ENCODE measurements at regions not wholly inside any gene's neighbourhood (a gene's known extent, or its start where the extent isn't known, plus 50 kb on each side); places are given as distances from the start of the nearest gene placed in this dataset.
"Not testable (repeated sequence)": the region's sequence is repeated elsewhere in the genome, so short reads cannot be mapped to it uniquely, and the experiment has no call there.

- H3K4me3 ChIP-seq (ENCODE audit: low read depth, low read length) = no peak overlapping the region
- TF ChIP-seq CTCF (IDR thresholded peaks at IDR 0.05; ENCODE audit: insufficient read depth, low read depth, low read length, missing control alignments) = no peak
- DNase-seq (ENCODE audit: low read depth) = no peak
Observed at GRCh38 chr13:86608701-86609100, 809.5 kb upstream of the SLITRK6 start.

GRCh38 chr13:86633346-86633745 is 834.1 kb upstream of the SLITRK6 start:
- H3K4me3 ChIP-seq (ENCODE audit: low read depth, low read length) = no peak overlapping the region
- no peak for TF ChIP-seq CTCF (IDR thresholded peaks at IDR 0.05; ENCODE audit: insufficient read depth, low read depth, low read length, missing control alignments)
- DNase-seq (ENCODE audit: low read depth) = no peak

GRCh38 chr13:86651171-86651570 is 852.0 kb upstream of the SLITRK6 start:
- not testable (repeated sequence) for H3K4me3 ChIP-seq (ENCODE audit: low read depth, low read length); DNase-seq (ENCODE audit: low read depth)

- no peak overlapping the region for H3K4me3 ChIP-seq (ENCODE audit: low read depth, low read length)
- TF ChIP-seq CTCF (IDR thresholded peaks at IDR 0.05; ENCODE audit: insufficient read depth, low read depth, low read length, missing control alignments) = no peak
- DNase-seq (ENCODE audit: low read depth) = no peak
Observed at GRCh38 chr13:86653009-86653408, 853.8 kb upstream of the SLITRK6 start.

- DNase-seq (ENCODE audit: low read depth) = no peak
- TF ChIP-seq CTCF (IDR thresholded peaks at IDR 0.05; ENCODE audit: insufficient read depth, low read depth, low read length, missing control alignments) = no peak
- H3K4me3 ChIP-seq (ENCODE audit: low read depth, low read length) = no peak overlapping the region
Observed at GRCh38 chr13:86655561-86655960, 856.3 kb upstream of the SLITRK6 start.

- TF ChIP-seq CTCF (IDR thresholded peaks at IDR 0.05; ENCODE audit: insufficient read depth, low read depth, low read length, missing control alignments) = no peak
- DNase-seq (ENCODE audit: low read depth) = no peak
- no peak overlapping the region for H3K4me3 ChIP-seq (ENCODE audit: low read depth, low read length)
Observed at GRCh38 chr13:86660090-86660489, 860.9 kb upstream of the SLITRK6 start.

GRCh38 chr13:86665842-86666241 is 866.6 kb upstream of the SLITRK6 start:
- DNase-seq (ENCODE audit: low read depth) = no peak
- TF ChIP-seq CTCF (IDR thresholded peaks at IDR 0.05; ENCODE audit: insufficient read depth, low read depth, low read length, missing control alignments) = no peak

More at GRCh38 chr13:86665842-86666241, 866.6 kb upstream of the SLITRK6 start:
- no peak overlapping the region for H3K4me3 ChIP-seq (ENCODE audit: low read depth, low read length)

All from GM12865 (cell line).